Ishikawa (cell line): ENCODE measurements at regions not wholly inside any gene's neighbourhood (a gene's known extent, or its start where the extent isn't known, plus 50 kb on each side); places are given as distances from the start of the nearest gene placed in this dataset.

Source experiments
- CEBPB ChIP-seq: IDR thresholded peaks from 2 replicates; pipeline ENCODE4 v1.6.1; 2012
- EGR1 ChIP-seq: IDR thresholded peaks from 2 replicates; pipeline ENCODE4 v1.6.1; 2012
- EP300 ChIP-seq: IDR thresholded peaks from 2 replicates; pipeline ENCODE4 v1.6.1; 2012; ENCODE audit warnings: borderline replicate concordance
- FOXM1 ChIP-seq: IDR thresholded peaks from 2 replicates; pipeline ENCODE4 v1.6.1; 2012; ENCODE audit warnings: low read depth, borderline replicate concordance
- NFIC ChIP-seq: IDR thresholded peaks from 2 replicates; pipeline ENCODE4 v1.6.1; 2012
- TCF12 ChIP-seq: IDR thresholded peaks from 2 replicates; pipeline ENCODE4 v1.6.1; 2012; ENCODE audit warnings: low read depth
- YY1 ChIP-seq: IDR thresholded peaks from 2 replicates; pipeline ENCODE4 v1.6.1; 2012; ENCODE audit warnings: low read depth
- ZBTB7A ChIP-seq: IDR thresholded peaks from 2 replicates; pipeline ENCODE4 v1.6.1; 2012; ENCODE audit warnings: low read depth
- TF ChIP-seq, protein P1 (sequence below): IDR thresholded peaks from 2 replicates; pipeline ENCODE4 v1.6.1; 2012; ENCODE audit warnings: low read depth, mild to moderate bottlenecking
- TF ChIP-seq, protein P2 (sequence below): IDR thresholded peaks from 2 replicates; pipeline ENCODE4 v1.6.1; 2012
- TF ChIP-seq, protein P3 (sequence below): IDR thresholded peaks from 2 replicates; pipeline ENCODE4 v1.6.1; 2012

DNA sequence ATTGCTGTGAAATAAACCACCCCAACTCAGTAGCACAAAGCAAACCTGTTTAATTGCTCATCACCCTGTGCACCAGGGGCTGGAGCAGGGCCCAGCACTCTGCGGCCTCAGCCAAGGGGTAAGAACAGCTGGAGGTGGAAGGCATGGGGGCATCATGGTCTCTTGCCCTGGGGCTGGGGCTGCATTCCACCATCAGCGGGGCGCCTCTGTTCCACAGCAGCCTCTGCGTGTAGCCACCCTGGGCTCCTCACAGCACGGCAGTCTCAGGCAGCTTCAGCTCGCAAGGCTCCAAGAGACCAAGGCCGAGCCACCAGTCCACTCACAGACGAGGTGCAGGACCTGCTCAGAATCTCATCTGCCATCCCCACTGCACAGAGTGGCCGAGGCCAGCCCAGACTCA is 630.7 kb downstream of the TBC1D22A start:
- TF ChIP-seq, protein P1, sequence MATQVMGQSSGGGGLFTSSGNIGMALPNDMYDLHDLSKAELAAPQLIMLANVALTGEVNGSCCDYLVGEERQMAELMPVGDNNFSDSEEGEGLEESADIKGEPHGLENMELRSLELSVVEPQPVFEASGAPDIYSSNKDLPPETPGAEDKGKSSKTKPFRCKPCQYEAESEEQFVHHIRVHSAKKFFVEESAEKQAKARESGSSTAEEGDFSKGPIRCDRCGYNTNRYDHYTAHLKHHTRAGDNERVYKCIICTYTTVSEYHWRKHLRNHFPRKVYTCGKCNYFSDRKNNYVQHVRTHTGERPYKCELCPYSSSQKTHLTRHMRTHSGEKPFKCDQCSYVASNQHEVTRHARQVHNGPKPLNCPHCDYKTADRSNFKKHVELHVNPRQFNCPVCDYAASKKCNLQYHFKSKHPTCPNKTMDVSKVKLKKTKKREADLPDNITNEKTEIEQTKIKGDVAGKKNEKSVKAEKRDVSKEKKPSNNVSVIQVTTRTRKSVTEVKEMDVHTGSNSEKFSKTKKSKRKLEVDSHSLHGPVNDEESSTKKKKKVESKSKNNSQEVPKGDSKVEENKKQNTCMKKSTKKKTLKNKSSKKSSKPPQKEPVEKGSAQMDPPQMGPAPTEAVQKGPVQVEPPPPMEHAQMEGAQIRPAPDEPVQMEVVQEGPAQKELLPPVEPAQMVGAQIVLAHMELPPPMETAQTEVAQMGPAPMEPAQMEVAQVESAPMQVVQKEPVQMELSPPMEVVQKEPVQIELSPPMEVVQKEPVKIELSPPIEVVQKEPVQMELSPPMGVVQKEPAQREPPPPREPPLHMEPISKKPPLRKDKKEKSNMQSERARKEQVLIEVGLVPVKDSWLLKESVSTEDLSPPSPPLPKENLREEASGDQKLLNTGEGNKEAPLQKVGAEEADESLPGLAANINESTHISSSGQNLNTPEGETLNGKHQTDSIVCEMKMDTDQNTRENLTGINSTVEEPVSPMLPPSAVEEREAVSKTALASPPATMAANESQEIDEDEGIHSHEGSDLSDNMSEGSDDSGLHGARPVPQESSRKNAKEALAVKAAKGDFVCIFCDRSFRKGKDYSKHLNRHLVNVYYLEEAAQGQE = no peak
- no peak for TF ChIP-seq EGR1
- TF ChIP-seq, protein P2, sequence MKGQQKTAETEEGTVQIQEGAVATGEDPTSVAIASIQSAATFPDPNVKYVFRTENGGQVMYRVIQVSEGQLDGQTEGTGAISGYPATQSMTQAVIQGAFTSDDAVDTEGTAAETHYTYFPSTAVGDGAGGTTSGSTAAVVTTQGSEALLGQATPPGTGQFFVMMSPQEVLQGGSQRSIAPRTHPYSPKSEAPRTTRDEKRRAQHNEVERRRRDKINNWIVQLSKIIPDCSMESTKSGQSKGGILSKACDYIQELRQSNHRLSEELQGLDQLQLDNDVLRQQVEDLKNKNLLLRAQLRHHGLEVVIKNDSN = no peak
- TF ChIP-seq TCF12 = no peak
- no peak for TF ChIP-seq EP300
- TF ChIP-seq, protein P3, sequence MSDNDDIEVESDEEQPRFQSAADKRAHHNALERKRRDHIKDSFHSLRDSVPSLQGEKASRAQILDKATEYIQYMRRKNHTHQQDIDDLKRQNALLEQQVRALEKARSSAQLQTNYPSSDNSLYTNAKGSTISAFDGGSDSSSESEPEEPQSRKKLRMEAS = no peak
- no peak for TF ChIP-seq NFIC
- TF ChIP-seq CEBPB = no peak
- no peak for TF ChIP-seq YY1
- no peak for TF ChIP-seq ZBTB7A
- TF ChIP-seq FOXM1 = no peak
